K562 (cell line): ENCODE measurements at regions not wholly inside any gene's neighbourhood (a gene's known extent, or its start where the extent isn't known, plus 50 kb on each side); places are given as distances from the start of the nearest gene placed in this dataset.

ENCODE experiments used
- ATAC-seq: fragments of 200-7000 bp; cut with Tn5 transposase; 3 replicates; pipeline ENCODE4 v1.9.1; 2020; ENCODE audit warnings: moderate library complexity
- BruUV-seq: library from RNA; stranded (reverse); fragments of 400-500 nt; replicated peaks from 2 replicates; lab custom pipeline; 2021; lab: Mats Ljungman, UMichigan
- CTCF ChIA-PET: fragments of 300-600 bp; formaldehyde crosslinking; extraction: SDS; loops from one replicate; lab custom pipeline; 2021; ENCODE audit warnings: low intra/inter-chr PET ratio; lab: Yijun Ruan, JAX
- POLR2A ChIA-PET: fragments of 300-600, 350-650 bp; sonication (Branson Sonifier 250); formaldehyde crosslinking; extraction: SDS; loops from one replicate; lab custom pipeline; 2021; ENCODE audit warnings: antibody characterized with exemption, inconsistent platforms; lab: Yijun Ruan, JAX
- DNase-seq, 4 experiments: peaks; one replicate each; pipeline versions ENCODE4 v3.0.0 to v3.0.0-alpha.2; 2011 to 2018; ENCODE audit warnings: low spot score in 3 of 4, mixed read lengths in 3 of 4; ENCODE audit errors: extremely low read depth in 1 of 4
- FAIRE-seq: peaks from 2 replicates; lab custom pipeline; 2011; peaks lifted over from hg19 to GRCh38; lab: Jason Lieb, UNC
- H2AFZ ChIP-seq: 2 replicates; pipeline ENCODE4 v1.6.0; 2011; ENCODE audit warnings: low read depth, low read length, control low read depth, inconsistent platforms
- H3K27ac ChIP-seq: fragments of 200-600 bp; 3 replicates; pipeline ENCODE4 v1.8.0; 2011; ENCODE audit warnings: low read depth, mild to moderate bottlenecking, control low read depth, inconsistent platforms, low read length, moderate library complexity, mixed read lengths; ENCODE audit errors: extremely low read depth
- H3K27me3 ChIP-seq, 2 experiments: fragments of 300-600 bp in 1 of 2; 2 replicates in 1 of 2; 3 replicates in 1 of 2; pipeline versions ENCODE4 v1.6.0 to v1.8.0; 2011; ENCODE audit warnings: inconsistent platforms in 2 of 2, low read length in 2 of 2, mild to moderate bottlenecking in 1 of 2, mixed read lengths in 1 of 2, moderate library complexity in 1 of 2; ENCODE audit not compliant: control insufficient read depth in 2 of 2, insufficient read depth in 2 of 2
- H3K36me3 ChIP-seq: fragments of 300-600 bp; 3 replicates; pipeline ENCODE4 v1.8.0; 2011; ENCODE audit warnings: mild to moderate bottlenecking, low read length, inconsistent platforms; ENCODE audit not compliant: control insufficient read depth, insufficient read depth
- H3K4me1 ChIP-seq, 2 experiments: fragments of 200-600 bp in 1 of 2; replicated peaks in 1 of 2; 2 replicates in 1 of 2; 3 replicates in 1 of 2; pipeline versions ENCODE4 v1.5.1 to v1.8.0; 2011; ENCODE audit warnings: inconsistent platforms in 2 of 2, low read length in 2 of 2, mild to moderate bottlenecking in 1 of 2, mixed read lengths in 1 of 2, moderate library complexity in 1 of 2; ENCODE audit not compliant: control insufficient read depth in 2 of 2, insufficient read depth in 2 of 2
- H3K4me2 ChIP-seq: 2 replicates; pipeline ENCODE4 v1.6.1; 2011; ENCODE audit warnings: low read length, control low read depth, inconsistent platforms, mixed read lengths; ENCODE audit not compliant: insufficient read depth
- H3K4me3 ChIP-seq: fragments of 200-600 bp; sonication (generic), shearing (Covaris generic); 2 replicates; pipeline ENCODE4 v1.5.1; 2016; ENCODE audit warnings: control low read depth, inconsistent platforms
- H3K79me2 ChIP-seq: fragments of 200-600 bp; 3 replicates; pipeline ENCODE4 v1.8.0; 2011; ENCODE audit warnings: low read length, inconsistent platforms; ENCODE audit not compliant: control insufficient read depth, insufficient read depth
- H3K9ac ChIP-seq, 2 experiments: 2 replicates each; pipeline versions ENCODE4 v1.6.0 to v1.6.1; 2011; ENCODE audit warnings: low read depth in 2 of 2, low read length in 2 of 2, control low read depth in 1 of 2, inconsistent platforms in 1 of 2, mild to moderate bottlenecking in 1 of 2, mixed read lengths in 1 of 2; ENCODE audit not compliant: insufficient read depth in 1 of 2
- H3K9me1 ChIP-seq: one replicate; pipeline ENCODE4 v1.6.0; 2011; ENCODE audit warnings: inconsistent platforms, mild to moderate bottlenecking, low read length, moderate library complexity; ENCODE audit not compliant: control insufficient read depth, insufficient read depth
- H3K9me3 ChIP-seq: replicated peaks from 2 replicates; pipeline ENCODE4 v1.5.1; 2011; ENCODE audit warnings: low read depth, low read length, inconsistent platforms; ENCODE audit not compliant: control insufficient read depth, insufficient read depth
- H4K20me1 ChIP-seq: replicated peaks from 2 replicates; pipeline ENCODE4 v1.6.1; 2011; ENCODE audit warnings: low read length, inconsistent platforms, mixed read lengths; ENCODE audit not compliant: control insufficient read depth, insufficient read depth
- ARID3B ChIP-seq: fragments of 250-450 bp; sonication (Bioruptor Pico); IDR thresholded peaks from 2 replicates; pipeline ENCODE4 v1.4.0; 2020; ENCODE audit warnings: borderline replicate concordance
- BCLAF1 ChIP-seq, 2 experiments: fragments of 450-650 bp in 1 of 2; IDR thresholded peaks; 2 replicates each; pipeline ENCODE4 v1.6.1; 2011 to 2017; ENCODE audit warnings: low read depth in 2 of 2, antibody characterized with exemption in 1 of 2, borderline replicate concordance in 1 of 2, low read length in 1 of 2, mild to moderate bottlenecking in 1 of 2, mixed read lengths in 1 of 2; ENCODE audit not compliant: control insufficient read depth in 1 of 2
- CBX3 ChIP-seq, 2 experiments: IDR thresholded peaks; 1 replicate in 1 of 2; 2 replicates in 1 of 2; pipeline ENCODE4 v1.6.1; 2012; ENCODE audit warnings: inconsistent platforms in 2 of 2, low read length in 2 of 2, borderline replicate concordance in 1 of 2, control low read depth in 1 of 2
- DLX4 ChIP-seq: fragments of 250-450 bp; sonication (Bioruptor Pico); IDR thresholded peaks from 2 replicates; pipeline ENCODE4 v1.6.1; 2021; ENCODE audit warnings: mild to moderate bottlenecking
- ELF1 ChIP-seq: fragments of 200-800 bp; sonication (Bioruptor generic); IDR thresholded peaks from 2 replicates; pipeline ENCODE4 v1.6.1; 2016; ENCODE audit warnings: missing genetic modification characterization, missing compliant biosample characterization
- HINFP ChIP-seq: fragments of 450-650 bp; conservative IDR thresholded peaks from 2 replicates; pipeline ENCODE4 v1.6.1; 2016; ENCODE audit warnings: missing genetic modification characterization, low read depth, mild to moderate bottlenecking, control low read depth, missing compliant biosample characterization
- NONO ChIP-seq, 2 experiments: fragments of 200-400 bp in 1 of 2; fragments of 450-650 bp in 1 of 2; formaldehyde crosslinking in 1 of 2; IDR thresholded peaks; 2 replicates each; pipeline ENCODE4 v1.6.1; 2017; ENCODE audit warnings: low read depth in 2 of 2, mild to moderate bottlenecking in 2 of 2, moderate library complexity in 2 of 2, low read length in 1 of 2
- NRF1 ChIP-seq, 2 experiments: fragments of 450-650 bp; IDR thresholded peaks in 1 of 2; conservative IDR thresholded peaks in 1 of 2; 2 replicates each; pipeline ENCODE4 v1.6.1; 2014; ENCODE audit warnings: mild to moderate bottlenecking in 2 of 2
- NUFIP1 ChIP-seq: fragments of 450-650 bp; IDR thresholded peaks from 2 replicates; pipeline ENCODE4 v1.6.1; 2018; ENCODE audit not compliant: partially characterized antibody
- TFAM ChIP-seq: fragments of 250-450 bp; sonication (Bioruptor Pico); conservative IDR thresholded peaks from 2 replicates; pipeline ENCODE4 v1.5.0; 2021; ENCODE audit warnings: mild to moderate bottlenecking, moderate library complexity
- THAP12 ChIP-seq: fragments of 250-450 bp; sonication (Bioruptor Pico); IDR thresholded peaks from 2 replicates; pipeline ENCODE4 v1.9.0; 2021; ENCODE audit warnings: mild to moderate bottlenecking, inconsistent platforms
- YBX1 ChIP-seq: fragments of 450-650 bp; IDR thresholded peaks from 2 replicates; pipeline ENCODE4 v1.7.1; 2016; ENCODE audit warnings: mild to moderate bottlenecking
- ZNF778 ChIP-seq: fragments of 450-650 bp; formaldehyde crosslinking; IDR thresholded peaks from 2 replicates; pipeline ENCODE4 v1.4.0; 2020; ENCODE audit warnings: mild to moderate bottlenecking, moderate library complexity
- ZSCAN32 ChIP-seq: fragments of 450-650 bp; formaldehyde crosslinking; IDR thresholded peaks from 2 replicates; pipeline ENCODE4 v1.4.0; 2020; ENCODE audit warnings: mild to moderate bottlenecking, moderate library complexity
- WGBS: fragments of 100-300 bp; shearing (Covaris generic); methylation state at CpG from one replicate; pipeline ENCODE4 v1.1.6; 2016; ENCODE audit warnings: low coverage, mixed read lengths; ENCODE audit not compliant: insufficient coverage; ENCODE audit errors: missing lambda C conversion rate; 5-methylcytosine and 5-hydroxymethylcytosine counted together
- in situ Hi-C: fragments of 300-500 bp; cut with MboI; formaldehyde crosslinking; loops from 4 replicates; pipeline ENCODE4 v1.15.0; 2018; ENCODE audit warnings: inconsistent platforms, mixed read lengths
- intact Hi-C: fragments of 100-400 bp; cut with micrococcal nuclease; formaldehyde crosslinking; loops from 2 replicates; pipeline ENCODE4 v1.14.2; 2022

GRCh38 chr6:22432060-22432459 lies 135.2 kb upstream of the PRL start:
- in situ Hi-C loops (no loop called here), intact Hi-C loops (no loop called here)
- no peak overlapping the region for H3K4me2 ChIP-seq
- no peaks in the 10 kb centered on the region for H4K20me1 ChIP-seq
- H3K9me1 ChIP-seq = no peaks in the 10 kb centered on the region
- no TSS peak for BruUV-seq
- H3K36me3 ChIP-seq = no peaks in the 10 kb centered on the region
- no peak overlapping the region for H3K4me3 ChIP-seq
- ATAC-seq = no peak
- H3K27me3 ChIP-seq = no peaks in the 10 kb centered on the region
- no peak overlapping the region for H3K27ac ChIP-seq
- no peaks in the 10 kb centered on the region for H3K79me2 ChIP-seq
- H3K9ac ChIP-seq = no peak overlapping the region
- H2AFZ ChIP-seq = no peak overlapping the region
- no peak for DNase-seq
- 4% methylated on average over 2 of the region's 2 CpGs for WGBS
- no peaks in the 10 kb centered on the region for H3K9me3 ChIP-seq
- no peak for FAIRE-seq
- CTCF ChIA-PET = no interaction called here
- H3K4me1 ChIP-seq = no peaks in the 10 kb centered on the region
- POLR2A ChIA-PET = no interaction called here
- TF ChIP-seq ELF1 (tag) (no peak), NONO (IDR thresholded peaks at IDR 0.05; ENCODE audit: low read depth in 2 of 2, low read length in 1 of 2) (no peak), BCLAF1 (IDR thresholded peaks at IDR 0.05; ENCODE audit: borderline replicate concordance in 1 of 2, control insufficient read depth in 1 of 2, low read depth in 2 of 2, low read length in 1 of 2) (no peak), NUFIP1 (no peak), HINFP (tag) (no peak), ZNF778 (no peak), YBX1 (no peak), ARID3B (no peak), DLX4 (no peak), ZSCAN32 (CRISPR knock-in tag) (no peak), CBX3 (IDR thresholded peaks at IDR 0.05; ENCODE audit: borderline replicate concordance in 1 of 2, low read length in 2 of 2) (no peak), THAP12 (no peak), TFAM (CRISPR knock-in tag) (no peak), NRF1 (conservative IDR thresholded peaks at IDR 0.05 in 1 of 2, IDR thresholded peaks at IDR 0.05 in 1 of 2) (no peak)
